Naive B cell (primary cell): ENCODE measurements at regions not wholly inside any gene's neighbourhood (a gene's known extent, or its start where the extent isn't known, plus 50 kb on each side); places are given as distances from the start of the nearest gene placed in this dataset.
A peak's percentile ranks its signal among the peaks of the same experiment; 100 is the strongest.

ENCODE experiments used
- ATAC-seq, 2 donors: fragments of 150-1000 bp; cut with Tn5 transposase; 2 replicates each; pipeline ENCODE4 v1.10.0; 2021; ENCODE audit warnings: low read depth in 2 of 2, mild to moderate bottlenecking in 2 of 2, moderate library complexity in 2 of 2
- DNase-seq: peaks from one replicate; pipeline ENCODE4 v3.0.0; 2022
- H3K27ac Mint-ChIP-seq, 6 donors: one replicate each; pipeline ENCODE4 v1.8.0; 2020 to 2022; ENCODE audit warnings: mild to moderate bottlenecking in 6 of 6, mixed read lengths in 6 of 6, moderate library complexity in 5 of 6, inconsistent platforms in 2 of 6
- H3K27me3 Mint-ChIP-seq, 3 donors: one replicate each; pipeline ENCODE4 v1.8.0; 2021 to 2022; ENCODE audit warnings: mixed read lengths in 3 of 3, mild to moderate bottlenecking in 1 of 3
- H3K36me3 Mint-ChIP-seq, 2 donors: one replicate each; pipeline ENCODE4 v1.8.0; 2020 to 2022; ENCODE audit warnings: mixed read lengths in 2 of 2, inconsistent platforms in 1 of 2, mild to moderate bottlenecking in 1 of 2
- H3K4me1 Mint-ChIP-seq, 3 donors: one replicate each; pipeline ENCODE4 v1.8.0; 2020 to 2022; ENCODE audit warnings: mixed read lengths in 3 of 3, inconsistent platforms in 1 of 3, mild to moderate bottlenecking in 1 of 3, moderate library complexity in 1 of 3
- H3K4me3 Mint-ChIP-seq, 8 donors: one replicate each; pipeline ENCODE4 v1.8.0; 2020 to 2022; ENCODE audit warnings: mild to moderate bottlenecking in 8 of 8, mixed read lengths in 8 of 8, moderate library complexity in 8 of 8, inconsistent platforms in 2 of 8
- H3K9me3 Mint-ChIP-seq, 7 donors: one replicate each; pipeline ENCODE4 v1.8.0; 2020 to 2022; ENCODE audit warnings: mixed read lengths in 7 of 7, mild to moderate bottlenecking in 5 of 7, inconsistent platforms in 2 of 7, moderate library complexity in 1 of 7

DNA sequence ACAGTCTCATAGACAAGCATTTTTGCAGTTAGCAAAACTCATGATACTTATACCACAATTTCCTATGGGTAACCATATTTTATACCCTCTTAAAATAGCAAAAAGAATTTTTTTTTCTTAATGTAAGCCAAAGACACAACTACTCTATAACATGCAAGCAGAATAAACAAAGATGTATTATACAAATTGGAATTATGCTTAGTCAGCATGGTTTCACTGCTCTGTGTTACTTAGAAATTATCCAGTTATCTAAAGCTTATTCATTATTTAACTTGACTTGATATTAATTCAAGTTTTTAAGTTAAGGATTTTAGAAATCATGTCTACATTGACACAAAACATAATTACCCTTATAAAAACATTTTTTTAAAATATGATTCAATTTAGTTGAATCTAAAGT, 449.8 kb upstream of the CDH2 start:
- H3K27ac Mint-ChIP-seq, result no peak overlapping the region
- no peaks in the 10 kb centered on the region for H3K36me3 Mint-ChIP-seq
- no peak overlapping the region for H3K4me3 Mint-ChIP-seq
- H3K9me3 Mint-ChIP-seq, result peaks cover 0 to 5% (median 3%) of the 10 kb centered on the region in 7 donors
- H3K4me1 Mint-ChIP-seq, result no peaks in the 10 kb centered on the region
- no peaks in the 10 kb centered on the region for H3K27me3 Mint-ChIP-seq
- ATAC-seq, result no peak
- no peak for DNase-seq

DNA sequence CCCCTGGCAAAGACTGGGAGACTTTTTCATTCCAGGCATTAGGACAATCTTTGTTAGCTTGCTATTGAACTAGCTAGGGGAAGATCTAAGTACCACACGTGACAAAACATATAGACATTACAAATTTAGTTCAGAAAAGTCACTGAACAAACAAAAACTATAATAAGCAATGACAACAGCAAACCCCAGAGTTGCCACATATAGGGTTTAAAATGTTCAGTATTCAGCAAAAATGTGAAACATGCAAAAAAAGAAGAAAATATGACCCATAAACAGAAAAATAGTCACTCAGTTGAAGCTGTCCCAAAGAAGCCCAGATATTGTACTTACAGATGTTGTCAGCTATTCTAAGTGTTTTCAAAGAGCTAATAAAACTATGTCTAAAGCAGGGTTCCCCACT, 431.1 kb upstream of the CDH2 start:
- H3K4me1 Mint-ChIP-seq, result no peaks in the 10 kb centered on the region

DNA sequence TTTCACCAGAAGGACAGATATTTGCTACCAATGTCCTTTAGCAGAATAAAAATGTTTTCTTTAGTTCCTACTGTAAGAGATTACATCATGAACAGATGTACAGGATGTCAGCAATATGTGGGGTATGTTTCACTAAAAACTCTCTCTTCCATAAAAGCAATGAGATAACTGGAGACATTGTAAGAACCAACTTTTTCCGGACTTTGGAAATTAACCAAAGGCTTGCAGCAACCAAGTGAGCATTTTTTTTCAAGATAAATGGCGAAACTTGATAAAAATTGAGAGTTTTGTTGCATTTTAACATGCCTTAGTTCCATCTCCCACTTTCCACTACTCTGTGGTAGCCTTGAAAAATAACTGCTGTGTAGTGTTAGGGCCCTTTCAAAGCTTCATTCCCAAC, 429.8 kb upstream of the CDH2 start:
- Mint-ChIP-seq H3K9me3 (peaks cover 0 to 9% (median 4%) of the 10 kb centered on the region in 7 donors), H3K4me3 (no peak overlapping the region), H3K27ac (no peak overlapping the region), H3K36me3 (no peaks in the 10 kb centered on the region), H3K27me3 (no peaks in the 10 kb centered on the region), H3K4me1 (no peaks in the 10 kb centered on the region)
- DNase-seq, result no peak
- no peak for ATAC-seq

More for the DNA sequence above, 431.1 kb upstream of the CDH2 start:
- peaks cover 0 to 9% (median 4%) of the 10 kb centered on the region in 7 donors for H3K9me3 Mint-ChIP-seq
- DNase-seq (no peak), ATAC-seq (no peak)
- no peaks in the 10 kb centered on the region for H3K36me3 Mint-ChIP-seq
- H3K27ac Mint-ChIP-seq, result no peak overlapping the region
- H3K27me3 Mint-ChIP-seq, result no peaks in the 10 kb centered on the region
- no peak overlapping the region for H3K4me3 Mint-ChIP-seq

DNA sequence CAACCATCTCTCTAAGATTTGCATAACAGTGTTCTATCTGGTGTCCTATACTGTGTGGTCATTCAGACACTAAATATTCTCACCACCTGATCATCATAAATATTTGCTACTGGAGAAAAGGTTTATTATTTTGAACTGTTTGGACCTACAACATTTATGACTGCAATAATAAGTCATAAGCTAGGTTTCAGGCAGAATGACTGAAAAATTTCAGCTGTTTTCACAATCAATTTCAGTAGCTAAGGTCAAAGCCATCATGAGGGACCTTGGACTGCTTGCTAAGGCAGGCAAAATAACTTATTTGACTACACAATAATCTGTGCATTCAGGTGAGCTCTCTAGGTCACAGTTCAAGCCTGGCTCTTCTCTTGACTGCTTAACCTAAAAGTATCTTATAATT, 425.5 kb upstream of the CDH2 start:
- no peak overlapping the region for H3K4me3 Mint-ChIP-seq
- peaks cover 0 to 13% (median 5%) of the 10 kb centered on the region in 7 donors for H3K9me3 Mint-ChIP-seq
- H3K36me3 Mint-ChIP-seq, result no peaks in the 10 kb centered on the region
- no peaks in the 10 kb centered on the region for H3K4me1 Mint-ChIP-seq
- no peak overlapping the region for H3K27ac Mint-ChIP-seq
- H3K27me3 Mint-ChIP-seq, result no peaks in the 10 kb centered on the region
- ATAC-seq (no peak), DNase-seq (no peak)

DNA sequence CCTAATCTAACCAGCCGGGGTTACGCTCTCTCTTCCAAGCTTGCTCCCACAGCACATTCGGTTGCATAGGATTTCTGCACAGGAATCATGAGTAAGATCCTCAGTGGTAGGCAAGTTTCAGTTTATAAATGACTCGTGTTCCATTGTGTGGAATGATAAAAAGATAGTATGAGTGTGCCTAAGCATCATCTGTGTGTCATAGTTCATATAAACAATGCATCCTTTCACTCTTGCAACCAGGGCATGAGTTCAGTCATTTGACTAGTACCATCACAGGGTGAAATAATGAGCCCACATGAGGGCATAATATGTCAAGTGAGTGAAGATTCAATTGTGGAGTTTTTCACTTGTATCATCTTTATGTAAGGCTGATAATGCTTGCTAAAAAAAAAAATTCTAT, 417.1 kb upstream of the CDH2 start:
- H3K4me3 Mint-ChIP-seq, result no peak overlapping the region
- H3K27ac Mint-ChIP-seq, result no peak overlapping the region
- H3K36me3 Mint-ChIP-seq, result no peaks in the 10 kb centered on the region
- no peaks in the 10 kb centered on the region for H3K27me3 Mint-ChIP-seq
- H3K4me1 Mint-ChIP-seq, result no peaks in the 10 kb centered on the region
- peaks cover 0 to 5% (median 0%) of the 10 kb centered on the region in 7 donors for H3K9me3 Mint-ChIP-seq
- ATAC-seq, result no peak
- no peak for DNase-seq

DNA sequence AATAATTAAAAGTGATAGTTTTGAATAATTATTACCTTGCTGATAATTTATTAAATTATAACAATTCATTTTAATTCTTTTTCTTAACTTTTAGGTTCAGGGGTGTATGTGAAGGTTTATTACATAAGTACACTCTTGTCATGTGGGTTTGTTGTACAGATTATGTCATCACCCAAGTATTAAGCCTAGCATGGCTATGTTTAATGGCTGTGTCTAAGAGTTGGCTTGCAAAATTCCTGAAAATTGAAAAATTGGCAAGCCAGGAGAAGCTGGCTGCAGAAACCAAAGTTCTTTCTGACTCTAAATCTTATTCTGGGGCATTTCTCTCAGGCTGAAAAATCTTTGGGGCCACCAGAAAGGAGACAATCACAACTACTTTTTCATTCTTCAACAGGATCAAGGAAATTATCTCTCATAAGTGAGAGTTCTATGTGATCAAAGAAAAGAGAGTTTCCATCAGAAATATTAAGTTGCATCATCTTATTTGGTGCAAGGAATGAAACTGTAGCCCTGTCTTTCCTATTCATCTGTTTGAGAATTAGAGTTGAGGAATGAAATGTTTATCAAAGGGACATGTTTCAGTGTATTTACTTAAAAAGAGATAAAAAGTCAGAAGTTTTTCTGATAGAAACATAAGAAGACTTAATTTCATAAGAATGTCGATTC, 412.1 kb upstream of the CDH2 start:
- no peak overlapping the region for H3K4me3 Mint-ChIP-seq
- no peaks in the 10 kb centered on the region for H3K36me3 Mint-ChIP-seq
- H3K27ac Mint-ChIP-seq, result no peak overlapping the region
- DNase-seq (no peak), ATAC-seq (no peak)
- H3K9me3 Mint-ChIP-seq, result peaks cover 0 to 4% (median 2%) of the 10 kb centered on the region in 7 donors
- H3K27me3 Mint-ChIP-seq, result no peaks in the 10 kb centered on the region
- H3K4me1 Mint-ChIP-seq, result no peaks in the 10 kb centered on the region

DNA sequence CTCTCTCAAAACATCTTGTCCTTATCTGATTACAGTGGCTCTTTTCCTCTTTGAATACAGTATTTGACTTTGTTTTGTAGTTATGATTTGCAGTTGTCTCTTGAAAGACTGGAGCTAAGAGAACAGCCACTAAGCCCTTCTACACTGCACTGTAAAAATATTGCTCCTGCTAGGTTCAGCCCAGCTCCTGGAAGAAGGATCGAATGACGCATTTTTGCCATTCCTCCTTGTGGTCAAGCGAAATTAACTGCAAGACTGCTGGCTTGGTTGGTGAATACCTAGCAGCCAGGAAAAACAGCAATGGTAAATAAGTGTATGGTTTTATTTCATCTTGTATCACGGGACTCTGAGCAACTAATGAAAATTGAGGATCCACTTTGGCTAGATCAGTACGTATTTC, 407.8 kb upstream of the CDH2 start:
- DNase-seq, result no peak
- H3K36me3 Mint-ChIP-seq, result no peaks in the 10 kb centered on the region
- H3K4me1 Mint-ChIP-seq, result no peaks in the 10 kb centered on the region
- no peak for ATAC-seq
- no peak overlapping the region for H3K4me3 Mint-ChIP-seq
- no peaks in the 10 kb centered on the region for H3K27me3 Mint-ChIP-seq
- H3K9me3 Mint-ChIP-seq, result peaks cover 0 to 4% (median 0%) of the 10 kb centered on the region in 7 donors
- no peak overlapping the region for H3K27ac Mint-ChIP-seq

DNA sequence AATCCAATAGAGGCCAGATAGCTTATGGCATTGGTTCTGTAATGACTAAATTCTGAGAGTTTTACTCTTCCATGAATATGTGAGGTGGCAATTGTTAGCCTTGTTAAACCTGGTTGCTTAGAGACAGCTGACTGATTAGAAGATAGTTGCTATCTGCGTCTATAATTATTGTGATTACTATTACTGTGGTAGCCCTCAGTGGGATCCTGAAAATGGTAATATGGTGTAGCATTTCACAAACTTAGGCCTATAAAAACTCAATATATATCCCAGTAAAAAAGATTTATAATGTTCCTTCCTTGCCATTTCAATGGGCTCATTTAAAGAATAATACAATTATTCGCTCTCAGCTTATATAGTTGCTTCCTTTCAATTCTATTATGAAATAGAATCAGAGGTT, 405.8 kb upstream of the CDH2 start:
- H3K36me3 Mint-ChIP-seq, result no peaks in the 10 kb centered on the region
- H3K4me3 Mint-ChIP-seq, result no peak overlapping the region
- peaks cover 0 to 6% (median 0%) of the 10 kb centered on the region in 7 donors for H3K9me3 Mint-ChIP-seq
- no peaks in the 10 kb centered on the region for H3K27me3 Mint-ChIP-seq
- H3K4me1 Mint-ChIP-seq, result no peaks in the 10 kb centered on the region
- DNase-seq, result no peak
- no peak for ATAC-seq
- no peak overlapping the region for H3K27ac Mint-ChIP-seq

DNA sequence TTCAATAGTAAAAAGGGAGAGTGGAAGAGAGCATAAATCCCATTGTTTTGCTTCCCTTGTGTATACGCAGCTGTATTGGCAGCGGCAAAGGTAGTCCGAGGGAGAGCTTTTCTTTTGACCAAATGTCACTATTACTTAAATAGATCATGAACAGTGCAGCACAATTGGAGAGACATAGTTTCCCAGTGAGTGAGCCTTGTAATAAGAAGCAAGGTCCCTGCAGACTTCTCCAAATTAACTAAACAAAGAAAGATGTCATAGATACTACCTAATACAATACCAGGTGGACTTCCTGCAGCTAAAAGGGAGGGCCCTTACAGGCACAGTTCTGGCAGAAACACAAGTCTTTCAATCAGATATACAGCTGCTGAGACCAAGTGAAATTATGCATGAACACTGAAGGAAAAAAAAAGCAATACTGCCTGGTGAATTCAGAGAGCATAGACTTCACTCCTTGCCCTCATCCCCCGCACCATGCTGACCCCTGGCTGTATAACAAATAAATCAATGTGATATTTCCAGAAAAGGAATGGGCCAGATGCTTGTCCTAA, 404.7 kb upstream of the CDH2 start:
- H3K4me3 Mint-ChIP-seq, result no peak overlapping the region

DNA sequence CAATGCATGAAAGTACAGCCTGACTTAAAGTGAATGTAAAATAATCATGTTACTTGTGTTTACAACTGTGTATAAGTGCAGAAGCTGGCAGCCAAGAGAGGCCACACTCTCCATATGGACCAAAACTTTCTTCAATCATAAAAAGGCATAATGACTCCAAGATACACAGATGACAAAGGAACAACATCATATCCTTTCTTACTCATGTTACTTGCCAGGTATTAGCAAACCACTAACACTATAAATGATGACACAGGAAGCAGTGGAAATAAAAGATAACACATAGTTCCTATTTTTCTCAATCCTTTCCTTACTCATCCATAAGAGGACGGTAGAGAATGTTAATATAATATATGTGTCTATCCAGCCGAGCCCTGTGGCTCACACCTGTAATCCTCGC, 400.0 kb upstream of the CDH2 start:
- DNase-seq (no peak), ATAC-seq (no peak)
- Mint-ChIP-seq H3K27ac (no peak overlapping the region), H3K9me3 (peaks cover 0 to 4% (median 0%) of the 10 kb centered on the region in 7 donors), H3K27me3 (no peaks in the 10 kb centered on the region), H3K36me3 (no peaks in the 10 kb centered on the region), H3K4me1 (no peaks in the 10 kb centered on the region), H3K4me3 (no peak overlapping the region)

More for the DNA sequence above, 404.7 kb upstream of the CDH2 start:
- DNase-seq (no peak), ATAC-seq (no peak)
- Mint-ChIP-seq H3K9me3 (peaks cover 0 to 4% (median 0%) of the 10 kb centered on the region in 7 donors), H3K36me3 (no peaks in the 10 kb centered on the region), H3K27me3 (no peaks in the 10 kb centered on the region), H3K4me1 (no peaks in the 10 kb centered on the region), H3K27ac (peak overlapping the region in 1 of 6 donors; percentile 64)

DNA sequence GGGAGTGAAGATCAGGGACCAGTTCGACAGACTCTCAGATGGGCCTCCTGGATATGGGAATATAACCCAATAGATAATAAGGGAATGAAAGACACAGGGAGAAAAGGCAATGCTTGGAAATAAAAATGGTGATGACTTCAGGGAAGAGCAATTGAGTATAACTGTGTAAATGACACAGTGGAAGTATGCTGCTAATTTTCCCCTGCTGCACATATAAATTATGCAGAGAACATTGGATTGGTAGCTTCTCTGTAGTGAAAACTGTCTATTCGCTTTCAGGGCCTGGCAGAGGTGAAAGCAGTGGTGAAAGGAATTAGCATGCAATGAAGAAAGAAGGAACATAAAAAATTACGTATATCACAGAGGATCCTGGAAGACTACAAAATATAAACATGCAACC, 398.2 kb upstream of the CDH2 start:
- Mint-ChIP-seq H3K4me3 (no peak overlapping the region), H3K36me3 (no peaks in the 10 kb centered on the region), H3K27ac (no peak overlapping the region), H3K27me3 (no peaks in the 10 kb centered on the region), H3K4me1 (no peaks in the 10 kb centered on the region), H3K9me3 (peaks cover 0 to 3% (median 0%) of the 10 kb centered on the region in 7 donors)
- no peak for DNase-seq
- ATAC-seq, result no peak

DNA sequence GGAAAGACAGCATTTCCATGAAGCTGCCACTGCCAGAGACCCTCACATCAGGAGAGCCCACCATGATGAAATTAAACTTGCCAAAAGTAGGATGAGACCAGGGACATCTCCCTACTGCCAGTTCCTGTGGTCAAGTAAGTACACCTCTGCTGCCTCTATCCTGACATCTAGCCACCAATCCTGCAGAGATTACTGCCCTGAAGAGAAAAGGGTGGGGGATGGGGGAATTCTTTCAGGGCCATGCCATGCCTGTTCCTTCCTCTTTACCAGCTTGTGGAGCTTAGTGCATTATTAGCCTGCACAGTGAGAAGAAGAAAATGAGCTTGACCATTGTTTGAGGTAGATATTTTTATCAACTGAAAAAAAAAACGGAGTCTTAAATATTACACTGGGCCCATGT, 397.2 kb upstream of the CDH2 start:
- H3K36me3 Mint-ChIP-seq, result no peaks in the 10 kb centered on the region
- DNase-seq (no peak), ATAC-seq (no peak)
- H3K4me3 Mint-ChIP-seq, result no peak overlapping the region
- no peaks in the 10 kb centered on the region for H3K27me3 Mint-ChIP-seq
- H3K9me3 Mint-ChIP-seq, result peaks cover 0 to 3% (median 0%) of the 10 kb centered on the region in 7 donors
- no peaks in the 10 kb centered on the region for H3K4me1 Mint-ChIP-seq
- no peak overlapping the region for H3K27ac Mint-ChIP-seq

DNA sequence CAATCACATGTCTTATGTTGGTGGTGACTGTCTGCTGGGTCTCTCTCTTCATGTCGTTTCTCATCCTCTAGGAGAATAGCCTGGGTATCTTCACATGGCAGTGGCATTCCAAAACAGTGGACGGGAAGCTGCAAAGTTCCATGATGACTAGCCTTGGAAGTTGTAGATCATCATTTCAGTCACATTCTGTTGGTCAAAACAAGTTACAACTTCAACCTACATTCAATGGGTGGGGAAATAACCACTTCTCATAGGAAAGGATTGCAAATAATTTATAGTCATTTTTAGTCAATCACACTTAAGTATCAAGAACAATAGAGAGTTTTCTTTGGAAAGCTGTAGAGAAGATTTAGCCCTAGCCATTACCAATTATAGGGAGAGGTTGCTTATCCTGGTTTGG, 395.0 kb upstream of the CDH2 start:
- no peak overlapping the region for H3K27ac Mint-ChIP-seq
- H3K9me3 Mint-ChIP-seq, result peaks cover 0 to 4% (median 0%) of the 10 kb centered on the region in 7 donors
- no peak overlapping the region for H3K4me3 Mint-ChIP-seq
- DNase-seq, result no peak
- H3K4me1 Mint-ChIP-seq, result no peaks in the 10 kb centered on the region
- no peaks in the 10 kb centered on the region for H3K36me3 Mint-ChIP-seq
- no peaks in the 10 kb centered on the region for H3K27me3 Mint-ChIP-seq
- ATAC-seq, result no peak

DNA sequence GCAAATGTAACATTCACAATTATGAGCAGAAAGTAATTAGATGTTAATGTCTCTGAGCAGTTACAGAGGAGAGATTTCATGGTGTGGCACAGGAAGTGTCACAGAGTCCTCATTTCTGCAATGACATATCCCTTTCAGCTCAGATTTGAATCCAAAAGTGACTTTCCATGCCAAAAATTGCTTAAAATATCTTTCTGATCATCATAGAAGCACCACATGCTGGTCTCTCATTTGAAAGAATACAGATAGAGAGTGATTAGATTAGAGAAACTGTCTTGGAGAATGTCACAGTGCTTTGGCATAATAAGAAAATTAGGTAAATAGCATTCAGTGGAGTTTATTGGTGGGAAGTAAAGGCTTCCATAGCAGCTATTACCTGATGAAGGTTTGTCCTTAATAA, 383.4 kb upstream of the CDH2 start:
- H3K4me3 Mint-ChIP-seq, result no peak overlapping the region
- ATAC-seq (no peak), DNase-seq (no peak)
- no peaks in the 10 kb centered on the region for H3K36me3 Mint-ChIP-seq
- no peak overlapping the region for H3K27ac Mint-ChIP-seq
- H3K9me3 Mint-ChIP-seq, result peaks cover 0 to 3% (median 0%) of the 10 kb centered on the region in 7 donors
- H3K27me3 Mint-ChIP-seq, result no peaks in the 10 kb centered on the region
- no peaks in the 10 kb centered on the region for H3K4me1 Mint-ChIP-seq
